DND-41 (cell line): ENCODE measurements at regions not wholly inside any gene's neighbourhood (a gene's known extent, or its start where the extent isn't known, plus 50 kb on each side); places are given as distances from the start of the nearest gene placed in this dataset.

Experiments used
- ATAC-seq: fragments of 200-7000 bp; cut with Tn5 transposase; 3 replicates; pipeline ENCODE4 v1.9.1; 2021; ENCODE audit warnings: low read depth; ENCODE audit not compliant: insufficient read depth
- DNase-seq: peaks from one replicate; pipeline ENCODE4 v3.0.0-alpha.2; 2020
- H2AFZ ChIP-seq: 2 replicates; pipeline ENCODE4 v1.6.0; 2012; ENCODE audit warnings: low read depth, low read length
- H3K27ac ChIP-seq: 2 replicates; pipeline ENCODE4 v1.5.1; 2012; ENCODE audit warnings: low read length, inconsistent platforms
- H3K27me3 ChIP-seq: fragments of 200-600 bp; sonication (generic); 2 replicates; pipeline ENCODE4 v1.6.0; 2012; ENCODE audit warnings: low read length, mild to moderate bottlenecking, inconsistent platforms; ENCODE audit not compliant: insufficient read depth, poor library complexity
- H3K36me3 ChIP-seq: 2 replicates; pipeline ENCODE4 v1.5.1; 2012; ENCODE audit warnings: low read length, inconsistent platforms; ENCODE audit not compliant: insufficient read depth
- H3K4me1 ChIP-seq: 2 replicates; pipeline ENCODE4 v1.5.1; 2012; ENCODE audit warnings: mild to moderate bottlenecking, low read length; ENCODE audit not compliant: insufficient read depth
- H3K4me2 ChIP-seq: 2 replicates; pipeline ENCODE4 v1.6.0; 2012; ENCODE audit warnings: mild to moderate bottlenecking, moderate library complexity, low read length, inconsistent platforms; ENCODE audit not compliant: insufficient read depth
- H3K4me3 ChIP-seq, 2 experiments: fragments of 200-600 bp in 1 of 2; shearing (Covaris generic) in 1 of 2; 2 replicates each; pipeline ENCODE4 v1.5.1; 2012 to 2016; ENCODE audit warnings: inconsistent platforms in 2 of 2, low read length in 2 of 2, mild to moderate bottlenecking in 2 of 2, low read depth in 1 of 2, moderate library complexity in 1 of 2
- H3K79me2 ChIP-seq: 2 replicates; pipeline ENCODE4 v1.6.0; 2012; ENCODE audit warnings: low read length, inconsistent platforms; ENCODE audit not compliant: insufficient read depth
- H3K9ac ChIP-seq: 2 replicates; pipeline ENCODE4 v1.6.0; 2012; ENCODE audit warnings: low read depth, mild to moderate bottlenecking, inconsistent platforms, low read length, moderate library complexity
- H3K9me3 ChIP-seq: 2 replicates; pipeline ENCODE4 v1.5.1; 2012; ENCODE audit warnings: low read length, moderate library complexity, mild to moderate bottlenecking, inconsistent platforms; ENCODE audit not compliant: insufficient read depth, severe bottlenecking
- H4K20me1 ChIP-seq: 2 replicates; pipeline ENCODE4 v1.6.0; 2012; ENCODE audit warnings: low read length; ENCODE audit not compliant: insufficient read depth
- CTCF ChIP-seq: IDR thresholded peaks from 2 replicates; pipeline ENCODE4 v1.5.1; 2012; ENCODE audit warnings: borderline replicate concordance, low read length, moderate library complexity, mild to moderate bottlenecking; ENCODE audit not compliant: poor library complexity, severe bottlenecking; ENCODE audit errors: extremely low read depth
- EZH2 ChIP-seq: IDR thresholded peaks from 3 replicates; pipeline ENCODE4 v1.6.1; 2012; ENCODE audit warnings: borderline replicate concordance, low read depth, mild to moderate bottlenecking, moderate library complexity, low read length, inconsistent platforms; ENCODE audit not compliant: severe bottlenecking

GRCh38 chr1:36738245-36738644 lies 255.5 kb upstream of the CSF3R start:
- no peak overlapping the region for H3K9ac ChIP-seq
- no peak overlapping the region for H2AFZ ChIP-seq
- DNase-seq (no peak), ATAC-seq (no peak)
- H3K27ac ChIP-seq = no peak overlapping the region
- no peak overlapping the region for H3K4me3 ChIP-seq
- TF ChIP-seq CTCF (no peak), EZH2 (no peak)
- H3K4me2 ChIP-seq = no peak overlapping the region
- no peaks in the 10 kb centered on the region for H3K9me3 ChIP-seq
- no peaks in the 10 kb centered on the region; the same call in 1 of the 2 replicates for H4K20me1 ChIP-seq
- peaks cover 16% of the 10 kb centered on the region for H3K27me3 ChIP-seq
- no peaks in the 10 kb centered on the region for H3K79me2 ChIP-seq
- no peaks in the 10 kb centered on the region for H3K4me1 ChIP-seq
- H3K36me3 ChIP-seq = no peaks in the 10 kb centered on the region

GRCh38 chr1:36737767-36738166 lies 255.1 kb upstream of the CSF3R start:
- ATAC-seq (no peak), DNase-seq (no peak)
- H3K9ac ChIP-seq = no peak overlapping the region
- TF ChIP-seq CTCF (no peak), EZH2 (no peak)
- H4K20me1 ChIP-seq = no peaks in the 10 kb centered on the region; the same call in 1 of the 2 replicates
- H3K9me3 ChIP-seq = no peaks in the 10 kb centered on the region
- no peak overlapping the region for H3K4me3 ChIP-seq
- no peak overlapping the region for H3K4me2 ChIP-seq
- H3K27me3 ChIP-seq = peaks cover 16% of the 10 kb centered on the region
- H3K79me2 ChIP-seq = no peaks in the 10 kb centered on the region
- no peak overlapping the region for H3K27ac ChIP-seq
- no peaks in the 10 kb centered on the region for H3K36me3 ChIP-seq
- H2AFZ ChIP-seq = no peak overlapping the region
- no peaks in the 10 kb centered on the region for H3K4me1 ChIP-seq

GRCh38 chr1:36737038-36737555 lies 254.4 kb upstream of the CSF3R start:
- TF ChIP-seq EZH2 (no peak), CTCF (no peak)
- Histone ChIP-seq H4K20me1 (peaks cover 2% of the 10 kb centered on the region), H3K27ac (no peak overlapping the region), H3K4me1 (no peaks in the 10 kb centered on the region), H3K9ac (no peak overlapping the region), H3K4me2 (no peak overlapping the region), H2AFZ (no peak overlapping the region), H3K9me3 (no peaks in the 10 kb centered on the region), H3K79me2 (no peaks in the 10 kb centered on the region), H3K4me3 (no peak overlapping the region), H3K36me3 (no peaks in the 10 kb centered on the region), H3K27me3 (peaks cover 16% of the 10 kb centered on the region)
- DNase-seq = no peak
- no peak for ATAC-seq
